NCI-H1105 treated with DMSO at 0.1 percent for 48 hours (cell line): ENCODE measurements at regions not wholly inside any gene's neighbourhood (a gene's known extent, or its start where the extent isn't known, plus 50 kb on each side); places are given as distances from the start of the nearest gene placed in this dataset.
A peak's percentile ranks its signal among the peaks of the same experiment; 100 is the strongest.
"Not testable (repeated sequence)": the region's sequence is repeated elsewhere in the genome, so short reads cannot be mapped to it uniquely, and the experiment has no call there.

ENCODE experiments used
- DNase-seq: peaks from one replicate; lab custom pipeline; 2025; lab: John Stamatoyannopoulos, UW

- no peak for DNase-seq
Measured at GRCh38 chr13:22744688-22745452, 435.9 kb upstream of the SGCG start.

DNA sequence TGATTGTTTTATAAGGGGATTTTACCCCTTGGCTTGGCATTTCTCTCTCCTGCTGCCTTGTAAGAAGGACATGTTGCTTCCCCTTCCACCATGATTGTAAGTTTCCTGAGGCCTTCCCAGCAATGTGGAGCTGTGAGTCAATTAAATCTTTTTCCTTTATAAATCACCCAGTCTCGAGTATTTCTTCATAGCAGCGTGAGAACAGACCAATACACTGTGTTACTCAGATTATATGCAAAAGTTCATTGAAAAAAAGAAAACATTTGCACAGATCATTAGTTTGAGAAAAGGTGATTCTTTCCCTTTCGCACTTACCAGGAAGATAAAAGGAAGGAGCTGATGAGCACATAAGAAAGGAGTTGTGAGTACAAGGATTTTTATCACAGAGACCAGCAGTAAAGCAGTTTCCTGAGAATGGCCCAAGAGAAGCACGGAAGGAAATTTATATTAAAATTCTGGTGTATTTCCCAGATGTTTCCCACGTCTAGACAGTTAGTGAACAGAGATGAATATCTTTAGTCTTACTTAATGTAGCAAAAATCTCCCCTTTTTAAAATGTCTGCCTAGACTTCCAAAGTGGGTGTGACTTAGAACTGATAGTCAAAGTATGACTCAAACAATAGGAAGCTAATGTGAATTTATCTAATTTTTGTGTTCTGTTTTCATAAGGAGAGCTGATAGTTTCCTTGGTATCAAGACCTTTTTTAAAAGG is 431.8 kb upstream of the SGCG start:
- no peak for DNase-seq

DNA sequence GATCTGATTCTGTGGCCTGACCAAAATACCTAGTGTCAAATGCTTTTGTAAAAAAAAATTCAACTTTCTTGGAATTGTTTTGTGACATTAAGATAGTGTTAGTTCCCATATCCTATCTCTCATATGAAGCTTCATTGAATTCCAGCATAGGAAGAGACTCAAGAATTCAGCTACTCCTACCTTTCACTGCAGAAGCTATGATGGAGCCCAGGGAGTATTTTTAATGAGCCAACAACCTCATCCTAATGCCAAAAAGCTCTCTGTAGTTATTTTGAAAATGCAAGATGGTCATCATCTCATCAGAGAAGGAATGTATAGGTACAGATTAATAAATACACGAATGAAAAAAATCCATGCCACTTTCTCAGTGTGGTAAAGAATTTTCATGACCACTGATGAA is 431.2 kb upstream of the SGCG start:
- no peak for DNase-seq

DNA sequence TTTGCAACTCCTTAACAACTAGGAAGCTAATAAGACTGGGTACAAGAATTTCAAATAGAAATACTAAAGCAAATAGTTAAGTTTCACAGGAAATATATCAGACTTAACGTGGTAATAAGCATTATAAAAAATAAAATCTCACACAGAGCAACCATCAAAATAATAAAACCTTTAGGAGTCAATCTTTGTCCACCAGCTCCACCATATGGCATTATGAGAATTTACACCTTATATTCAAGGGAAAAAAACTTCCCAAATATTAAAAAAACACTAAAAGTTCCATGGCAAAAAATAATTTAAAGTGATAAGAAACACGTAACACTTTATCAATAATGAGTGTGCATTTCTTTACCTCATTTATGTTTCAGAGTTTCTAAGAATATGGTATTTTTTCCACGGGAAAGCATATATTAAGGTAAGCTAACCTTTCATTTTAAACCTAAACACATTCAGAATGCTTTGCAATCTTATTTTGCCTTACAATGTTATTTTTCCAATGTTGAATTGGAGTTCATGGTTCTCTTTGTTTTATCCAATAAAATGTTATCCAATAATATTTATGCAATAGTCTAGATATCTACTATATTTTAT is 423.2 kb upstream of the SGCG start:
- DNase-seq = peak; percentile 18

DNA sequence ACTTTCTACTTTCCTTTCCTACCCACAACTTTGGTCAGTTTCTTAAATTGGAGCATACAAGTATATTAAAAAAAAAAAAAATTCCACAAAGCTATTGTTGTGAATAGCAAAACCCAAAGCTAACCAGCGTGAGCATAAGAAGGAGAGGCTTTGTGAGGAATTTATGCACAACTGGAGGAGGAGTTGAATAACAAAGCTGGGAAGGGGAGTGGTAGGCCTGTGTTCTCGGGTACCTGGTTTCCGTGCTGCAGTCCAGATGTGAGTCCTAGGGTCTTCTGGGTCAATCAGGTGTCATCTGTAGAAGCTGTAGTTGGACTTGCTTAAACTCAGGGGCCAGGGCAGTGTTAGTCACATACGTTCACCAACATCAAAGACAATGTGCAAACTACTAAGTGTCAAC is 422.5 kb upstream of the SGCG start:
- no peak for DNase-seq

DNA sequence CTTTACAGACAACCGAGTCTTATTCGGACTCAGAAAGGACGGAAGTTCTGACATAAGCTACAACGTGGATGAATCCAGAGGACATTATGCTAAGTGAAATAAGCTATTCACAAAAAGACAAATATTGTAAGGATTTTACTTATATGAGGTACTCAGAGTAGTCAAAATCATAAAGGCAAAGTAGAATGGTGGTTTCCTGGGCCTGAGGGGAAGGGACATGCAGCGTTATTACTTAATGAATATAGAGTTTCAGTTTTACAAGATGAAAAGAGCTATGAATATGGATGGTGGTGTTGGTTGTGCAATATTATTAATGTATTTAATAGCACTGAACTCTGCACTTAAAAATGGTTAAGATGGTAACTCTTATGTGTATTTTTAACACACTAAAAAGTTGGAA is 419.1 kb upstream of the SGCG start:
- no peak for DNase-seq

- no peak for DNase-seq
Measured at GRCh38 chr13:22765547-22765946, 415.2 kb upstream of the SGCG start.

DNA sequence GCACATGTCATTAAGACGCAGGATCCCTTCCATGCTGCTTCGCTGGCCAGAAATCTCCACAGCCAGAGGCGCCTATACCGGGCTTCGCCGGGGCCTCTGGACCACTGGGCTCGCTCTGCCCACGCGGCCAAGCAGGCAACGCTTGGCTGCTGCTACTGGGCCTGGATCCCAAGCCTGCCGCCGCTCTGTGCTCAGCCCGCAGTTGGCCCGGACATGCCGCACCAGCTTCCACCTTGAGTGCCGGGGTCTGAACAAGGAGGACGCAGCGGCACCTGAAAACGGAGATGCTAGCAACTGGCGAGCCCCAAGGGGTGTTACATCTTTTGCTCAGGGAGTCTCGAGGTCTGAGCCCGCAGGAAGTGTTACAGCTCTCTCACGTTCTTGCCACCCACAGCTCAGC is 409.9 kb upstream of the SGCG start:
- DNase-seq = no peak

DNA sequence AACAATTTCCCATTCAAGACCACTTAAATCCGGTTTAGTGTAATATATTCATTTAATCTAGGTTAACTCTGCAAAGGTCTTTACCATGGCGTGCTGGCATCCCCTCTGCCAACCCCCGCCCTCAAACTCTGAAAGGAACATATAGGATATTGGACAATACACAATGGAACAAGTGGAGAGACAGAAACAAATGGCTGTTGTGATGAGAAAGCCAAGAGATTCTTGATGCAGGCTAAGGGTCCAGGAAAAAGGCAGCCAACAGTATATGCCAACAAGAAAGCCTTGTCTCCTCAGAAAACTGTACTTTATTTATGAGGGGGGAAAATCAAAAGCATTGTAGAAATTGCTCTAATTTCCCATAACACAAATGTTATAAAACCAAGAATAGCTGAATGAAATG is 407.3 kb upstream of the SGCG start:
- DNase-seq = no peak

DNA sequence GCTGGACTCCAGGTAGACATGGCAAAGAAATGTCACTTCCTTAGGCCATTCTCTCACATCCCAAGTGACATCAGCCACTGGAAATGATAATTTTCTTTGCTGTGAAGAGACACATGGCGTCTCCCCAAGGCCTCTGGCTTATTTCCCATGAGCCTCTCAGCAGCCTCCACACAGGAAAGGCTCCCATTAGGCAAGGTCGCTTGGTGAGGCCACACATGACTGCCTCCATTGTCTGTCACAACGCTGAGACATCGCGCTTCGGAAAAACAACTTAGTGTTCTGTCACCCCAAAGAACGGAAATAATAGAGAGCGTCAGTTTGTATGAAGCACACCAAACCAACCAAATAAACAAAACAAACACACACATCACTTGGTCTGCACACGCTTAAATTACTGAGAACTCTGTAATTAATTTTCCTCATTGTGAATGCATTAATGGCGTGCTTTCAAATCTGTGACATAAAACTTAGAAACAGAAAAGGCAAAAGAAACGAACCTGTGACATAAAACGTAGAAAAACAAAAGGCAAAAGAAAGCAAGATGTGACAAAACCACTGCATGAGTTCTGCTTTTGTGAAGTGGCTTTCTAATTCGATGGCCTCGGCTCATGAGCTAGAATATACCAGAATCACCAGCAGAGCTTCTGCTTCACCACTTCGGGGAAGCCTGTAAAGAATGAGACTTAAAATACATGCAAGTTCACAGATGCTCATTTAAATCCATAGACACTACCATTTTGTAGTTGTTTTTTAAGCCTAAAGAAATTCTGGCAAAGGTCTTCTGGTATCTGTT is 404.2 kb upstream of the SGCG start:
- no peak for DNase-seq

- no peak for DNase-seq
Measured at GRCh38 chr13:22777207-22777606, 403.6 kb upstream of the SGCG start.

DNA sequence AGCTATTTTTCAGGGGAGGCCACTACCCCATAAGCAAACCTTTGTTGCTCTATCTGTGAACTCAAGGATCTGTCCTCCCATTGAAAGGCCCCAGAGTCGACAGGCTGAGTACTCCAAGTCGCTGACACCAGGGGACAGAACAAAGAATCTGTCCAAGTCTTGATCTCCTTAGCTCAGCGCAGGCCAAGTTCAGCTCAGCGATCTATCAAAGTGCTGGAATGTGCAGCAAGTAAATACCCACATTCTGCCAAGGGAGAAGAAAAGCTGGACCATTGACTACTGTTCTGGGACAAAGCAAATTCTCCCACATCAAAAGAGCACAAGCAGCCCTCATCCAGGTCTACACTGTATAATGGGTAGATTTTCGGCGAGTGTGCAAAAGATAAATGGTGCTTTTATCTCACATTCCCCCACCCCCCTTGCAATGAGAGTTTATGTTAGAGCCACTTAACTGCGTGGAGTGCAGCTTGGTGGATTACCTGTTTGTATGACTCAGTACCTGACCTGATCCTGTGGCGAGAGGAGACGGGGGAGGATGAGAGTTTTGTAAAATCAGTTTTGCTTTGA is 391.7 kb upstream of the SGCG start:
- no peak for DNase-seq

GRCh38 chr13:22789916-22790315 is 390.9 kb upstream of the SGCG start:
- DNase-seq = no peak

DNA sequence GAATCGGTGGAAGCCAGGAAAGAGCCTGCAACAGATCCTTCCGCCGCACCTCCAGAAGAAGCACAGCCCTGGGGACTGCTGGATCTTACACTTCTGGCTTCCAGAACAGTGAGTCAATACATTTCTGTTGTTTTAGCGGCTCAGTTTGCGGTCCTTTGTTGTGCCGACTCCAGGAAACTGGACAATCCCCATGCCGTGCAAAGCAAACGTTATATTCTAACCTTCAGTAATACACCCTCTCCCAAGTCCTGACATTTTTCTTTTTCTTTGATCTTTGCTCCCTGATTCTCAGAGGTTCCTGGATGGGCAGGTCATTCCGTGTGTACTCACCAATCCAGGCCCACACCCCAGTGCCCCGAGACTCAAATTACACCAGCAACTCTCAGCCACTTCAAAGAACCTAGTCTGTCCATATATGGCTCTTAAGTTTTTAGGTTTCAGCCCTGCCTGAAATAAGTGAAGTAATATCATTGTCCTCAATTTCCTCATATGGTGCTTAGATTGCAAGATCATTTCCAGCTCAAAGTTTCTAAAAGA is 387.1 kb upstream of the SGCG start:
- no peak for DNase-seq

- no peak for DNase-seq
Measured at GRCh38 chr13:22800526-22801401, 380.0 kb upstream of the SGCG start.

DNA sequence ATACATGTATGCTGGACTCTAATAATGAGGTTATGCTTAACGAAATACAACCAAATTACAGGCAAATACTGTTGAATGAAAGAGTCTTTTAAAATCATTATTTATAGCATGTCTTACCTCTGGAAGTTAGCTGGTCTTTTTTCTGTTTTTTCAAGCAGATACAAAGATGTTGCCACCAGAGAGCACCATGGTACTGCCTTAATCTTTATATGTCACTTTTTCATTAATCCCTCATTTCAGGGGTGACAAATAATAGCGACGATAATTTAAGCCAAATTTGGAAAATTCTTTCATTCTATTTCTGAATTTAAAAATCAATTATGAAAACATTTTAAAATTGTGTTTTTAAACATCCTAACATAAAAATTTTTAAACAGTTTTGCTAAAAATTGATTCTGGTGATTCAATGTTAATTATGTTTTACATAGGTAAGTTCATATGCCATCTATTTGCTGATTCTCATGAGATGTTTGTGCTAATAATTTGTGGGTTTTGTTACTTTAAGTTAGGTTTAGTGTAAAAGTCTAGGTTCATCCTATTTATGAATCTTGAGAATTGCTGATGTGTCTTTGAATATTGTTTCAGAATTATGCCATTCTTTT is 379.3 kb upstream of the SGCG start:
- DNase-seq = peak; percentile 13

- DNase-seq = peak; percentile 20
Measured at GRCh38 chr13:22812793-22813192, 368.0 kb upstream of the SGCG start.

- DNase-seq = not testable (repeated sequence)
Measured at GRCh38 chr13:22813531-22814377, 367.0 kb upstream of the SGCG start.

GRCh38 chr13:22814433-22814832 is 366.3 kb upstream of the SGCG start:
- not testable (repeated sequence) for DNase-seq
